KOPT-K1 (cell line): ENCODE measurements at regions not wholly inside any gene's neighbourhood (a gene's known extent, or its start where the extent isn't known, plus 50 kb on each side); places are given as distances from the start of the nearest gene placed in this dataset.

Source experiments
- H3K27ac ChIP-seq: fragments of 200-600 bp; sonication (generic); 2 replicates; pipeline ENCODE4 v1.5.1; 2016; ENCODE audit warnings: antibody characterized with exemption, mild to moderate bottlenecking, low read depth, low read length; ENCODE audit not compliant: poor library complexity, severe bottlenecking
- H3K36me3 ChIP-seq: fragments of 200-600 bp; sonication (generic); 2 replicates; pipeline ENCODE4 v1.5.1; 2017; ENCODE audit warnings: antibody characterized with exemption, mild to moderate bottlenecking, low read length, moderate library complexity; ENCODE audit not compliant: insufficient read depth
- H3K9me3 ChIP-seq: fragments of 200-600 bp; sonication (generic); 2 replicates; pipeline ENCODE4 v1.5.1; 2017; ENCODE audit warnings: antibody characterized with exemption, low read length, mild to moderate bottlenecking; ENCODE audit not compliant: insufficient read depth, poor library complexity, severe bottlenecking

- H3K9me3 ChIP-seq, result peaks cover 18% of the 10 kb centered on the region
- no peak overlapping the region for H3K27ac ChIP-seq
- no peaks in the 10 kb centered on the region for H3K36me3 ChIP-seq
Observed at GRCh38 chr21:35424122-35424521, 375.0 kb upstream of the RUNX1 start.

GRCh38 chr21:35423709-35424108 lies 374.6 kb upstream of the RUNX1 start:
- Histone ChIP-seq H3K27ac (no peak overlapping the region), H3K36me3 (no peaks in the 10 kb centered on the region), H3K9me3 (peaks cover 18% of the 10 kb centered on the region)

GRCh38 chr21:35422011-35422410 lies 372.9 kb upstream of the RUNX1 start:
- H3K27ac ChIP-seq, result no peak overlapping the region
- H3K9me3 ChIP-seq, result peaks cover 18% of the 10 kb centered on the region
- no peaks in the 10 kb centered on the region for H3K36me3 ChIP-seq

GRCh38 chr21:35421221-35421620 lies 372.1 kb upstream of the RUNX1 start:
- H3K9me3 ChIP-seq, result peaks cover 18% of the 10 kb centered on the region
- no peaks in the 10 kb centered on the region for H3K36me3 ChIP-seq
- H3K27ac ChIP-seq, result no peak overlapping the region

- Histone ChIP-seq H3K9me3 (peaks cover 18% of the 10 kb centered on the region), H3K27ac (no peak overlapping the region), H3K36me3 (no peaks in the 10 kb centered on the region)
Observed at GRCh38 chr21:35420656-35421055, 371.6 kb upstream of the RUNX1 start.

- Histone ChIP-seq H3K27ac (no peak overlapping the region), H3K36me3 (no peaks in the 10 kb centered on the region), H3K9me3 (peaks cover 18% of the 10 kb centered on the region)
Observed at GRCh38 chr21:35417762-35418161, 368.7 kb upstream of the RUNX1 start.

- Histone ChIP-seq H3K27ac (no peak overlapping the region), H3K36me3 (no peaks in the 10 kb centered on the region), H3K9me3 (peaks cover 11% of the 10 kb centered on the region)
Observed at GRCh38 chr21:35416866-35417489, 367.9 kb upstream of the RUNX1 start.

- no peaks in the 10 kb centered on the region for H3K36me3 ChIP-seq
- H3K27ac ChIP-seq, result no peak overlapping the region
- no peaks in the 10 kb centered on the region for H3K9me3 ChIP-seq
Observed at GRCh38 chr21:35414507-35415139, 365.5 kb upstream of the RUNX1 start.

GRCh38 chr21:35414056-35414455 lies 365.0 kb upstream of the RUNX1 start:
- no peak overlapping the region for H3K27ac ChIP-seq
- H3K36me3 ChIP-seq, result no peaks in the 10 kb centered on the region
- H3K9me3 ChIP-seq, result no peaks in the 10 kb centered on the region

GRCh38 chr21:35412231-35412630 lies 363.1 kb upstream of the RUNX1 start:
- Histone ChIP-seq H3K27ac (no peak overlapping the region), H3K9me3 (no peaks in the 10 kb centered on the region), H3K36me3 (no peaks in the 10 kb centered on the region)

GRCh38 chr21:35411434-35411833 lies 362.3 kb upstream of the RUNX1 start:
- Histone ChIP-seq H3K27ac (no peak overlapping the region), H3K9me3 (no peaks in the 10 kb centered on the region), H3K36me3 (no peaks in the 10 kb centered on the region)

- H3K36me3 ChIP-seq, result no peaks in the 10 kb centered on the region
- no peaks in the 10 kb centered on the region for H3K9me3 ChIP-seq
- no peak overlapping the region for H3K27ac ChIP-seq
Observed at GRCh38 chr21:35410656-35411055, 361.6 kb upstream of the RUNX1 start.

GRCh38 chr21:35410123-35410522 lies 361.0 kb upstream of the RUNX1 start:
- no peak overlapping the region for H3K27ac ChIP-seq
- H3K36me3 ChIP-seq, result no peaks in the 10 kb centered on the region
- no peaks in the 10 kb centered on the region for H3K9me3 ChIP-seq

GRCh38 chr21:35408401-35408800 lies 359.3 kb upstream of the RUNX1 start:
- no peak overlapping the region for H3K27ac ChIP-seq
- H3K9me3 ChIP-seq, result no peaks in the 10 kb centered on the region
- H3K36me3 ChIP-seq, result no peaks in the 10 kb centered on the region

GRCh38 chr21:35406635-35407034 lies 357.5 kb upstream of the RUNX1 start:
- no peak overlapping the region for H3K27ac ChIP-seq
- no peaks in the 10 kb centered on the region for H3K9me3 ChIP-seq
- H3K36me3 ChIP-seq, result no peaks in the 10 kb centered on the region

- Histone ChIP-seq H3K27ac (no peak overlapping the region), H3K36me3 (no peaks in the 10 kb centered on the region), H3K9me3 (no peaks in the 10 kb centered on the region)
Observed at GRCh38 chr21:35405981-35406380, 356.9 kb upstream of the RUNX1 start.
